Spleen (tissue), 7 donors: ENCODE measurements at regions not wholly inside any gene's neighbourhood (a gene's known extent, or its start where the extent isn't known, plus 50 kb on each side); places are given as distances from the start of the nearest gene placed in this dataset.

Experiments
- POLR2A ChIP-seq, 3 donors: fragments of 450-650 bp; IDR thresholded peaks; one replicate each; pipeline ENCODE4 v1.5.1; 2017; ENCODE audit warnings: antibody characterized with exemption in 3 of 3, mild to moderate bottlenecking in 1 of 3
- TF ChIP-seq, protein P1 (sequence below), 11 experiments: fragments of 200-600 bp in 7 of 11; fragments of 450-650 bp in 4 of 11; sonication (generic) in 4 of 11; IDR thresholded peaks in 8 of 11; conservative IDR thresholded peaks in 3 of 11; 1 replicate in 7 of 11; 2 replicates in 4 of 11; pipeline versions ENCODE4 v1.4.0 to v1.8.0; 2016 to 2021; ENCODE audit warnings: antibody characterized with exemption in 11 of 11, inconsistent platforms in 4 of 11, mild to moderate bottlenecking in 1 of 11
- donor health status: DM: no; HTN: no; CAD: no; lungs with moderate emphysema.
- donor health status: DM: no; HTN: no; CAD: no.
- donor health status: DM: no; HTN: no; CAD: no.

DNA sequence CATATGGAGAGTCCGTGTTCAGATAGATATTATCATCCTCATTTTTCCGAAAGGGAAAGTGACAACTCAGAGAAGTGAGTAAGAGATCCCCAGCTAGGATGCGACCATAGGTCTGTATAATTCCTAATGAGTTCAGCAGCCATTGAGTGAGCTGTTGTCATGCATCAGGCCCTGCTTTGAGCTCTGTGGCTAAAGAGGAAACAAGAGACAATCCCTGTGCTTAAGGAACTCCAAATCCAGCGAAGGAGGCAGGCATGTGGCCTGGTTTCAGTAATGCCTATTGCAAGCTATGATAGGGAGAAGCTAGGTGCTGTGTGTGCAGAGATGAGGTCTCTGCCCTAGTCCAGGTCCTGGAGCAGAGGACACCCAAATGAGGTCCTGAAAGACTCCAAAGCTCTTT lies 192.8 kb downstream of the ACTL7B start:
- TF ChIP-seq, protein P1, sequence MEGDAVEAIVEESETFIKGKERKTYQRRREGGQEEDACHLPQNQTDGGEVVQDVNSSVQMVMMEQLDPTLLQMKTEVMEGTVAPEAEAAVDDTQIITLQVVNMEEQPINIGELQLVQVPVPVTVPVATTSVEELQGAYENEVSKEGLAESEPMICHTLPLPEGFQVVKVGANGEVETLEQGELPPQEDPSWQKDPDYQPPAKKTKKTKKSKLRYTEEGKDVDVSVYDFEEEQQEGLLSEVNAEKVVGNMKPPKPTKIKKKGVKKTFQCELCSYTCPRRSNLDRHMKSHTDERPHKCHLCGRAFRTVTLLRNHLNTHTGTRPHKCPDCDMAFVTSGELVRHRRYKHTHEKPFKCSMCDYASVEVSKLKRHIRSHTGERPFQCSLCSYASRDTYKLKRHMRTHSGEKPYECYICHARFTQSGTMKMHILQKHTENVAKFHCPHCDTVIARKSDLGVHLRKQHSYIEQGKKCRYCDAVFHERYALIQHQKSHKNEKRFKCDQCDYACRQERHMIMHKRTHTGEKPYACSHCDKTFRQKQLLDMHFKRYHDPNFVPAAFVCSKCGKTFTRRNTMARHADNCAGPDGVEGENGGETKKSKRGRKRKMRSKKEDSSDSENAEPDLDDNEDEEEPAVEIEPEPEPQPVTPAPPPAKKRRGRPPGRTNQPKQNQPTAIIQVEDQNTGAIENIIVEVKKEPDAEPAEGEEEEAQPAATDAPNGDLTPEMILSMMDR (IDR thresholded peaks at IDR 0.05 in 8 of 11, conservative IDR thresholded peaks at IDR 0.05 in 3 of 11): no peak
- no peak for TF ChIP-seq POLR2A (IDR thresholded peaks at IDR 0.05)
